Heart left ventricle (tissue), 13 donors: ENCODE measurements at regions not wholly inside any gene's neighbourhood (a gene's known extent, or its start where the extent isn't known, plus 50 kb on each side); places are given as distances from the start of the nearest gene placed in this dataset.

Experiments used
- POLR2A ChIP-seq, 2 donors: fragments of 450-650 bp; IDR thresholded peaks; one replicate each; pipeline ENCODE4 v1.6.1; 2017; ENCODE audit warnings: antibody characterized with exemption in 2 of 2, mild to moderate bottlenecking in 2 of 2, moderate library complexity in 2 of 2
- TF ChIP-seq, protein P1 (sequence below), 12 donors: fragments of 200-600 bp; sonication (generic) in 4 of 12; IDR thresholded peaks; one replicate each; pipeline versions ENCODE4 v1.5.0 to v1.8.0; 2018 to 2022; ENCODE audit warnings: antibody characterized with exemption in 12 of 12, mild to moderate bottlenecking in 5 of 12
- donor health status: ischemic (EF 13 %, LVEDD 7.1; RV severe dilation, severe dysfunction).
- donor health status: DM: no; HTN: yes; CAD: no.
- donor health status: DM: no; HTN: no; CAD: no.
- donor health status: ischemic (EF 25% LVEDD 6.9; RV normal size, moderate dysfunction).
- donor health status: ischemic (EF 25% LVEDD 5.7; RV mildly dilated, moderate dysfunction).
- donor health status: ischemic (EF 35%, LVEDD 5.7; RV mildly dilated, moderate dysfunction).
- donor health status: nonischemic (EF 11% LVEDD 7.7; RV severe dilation, severe dysfunction).
- donor health status: DM: yes; HTN: yes; CAD: no.
- donor health status: PGD.
- donor health status: ischemic (EF 29% LVEDD 5.4; RV normal size, mild dysfunction).
- donor health status: nonischemic (EF 23%, LVEDD 6.1; RV moderate dilation, normal function).

DNA sequence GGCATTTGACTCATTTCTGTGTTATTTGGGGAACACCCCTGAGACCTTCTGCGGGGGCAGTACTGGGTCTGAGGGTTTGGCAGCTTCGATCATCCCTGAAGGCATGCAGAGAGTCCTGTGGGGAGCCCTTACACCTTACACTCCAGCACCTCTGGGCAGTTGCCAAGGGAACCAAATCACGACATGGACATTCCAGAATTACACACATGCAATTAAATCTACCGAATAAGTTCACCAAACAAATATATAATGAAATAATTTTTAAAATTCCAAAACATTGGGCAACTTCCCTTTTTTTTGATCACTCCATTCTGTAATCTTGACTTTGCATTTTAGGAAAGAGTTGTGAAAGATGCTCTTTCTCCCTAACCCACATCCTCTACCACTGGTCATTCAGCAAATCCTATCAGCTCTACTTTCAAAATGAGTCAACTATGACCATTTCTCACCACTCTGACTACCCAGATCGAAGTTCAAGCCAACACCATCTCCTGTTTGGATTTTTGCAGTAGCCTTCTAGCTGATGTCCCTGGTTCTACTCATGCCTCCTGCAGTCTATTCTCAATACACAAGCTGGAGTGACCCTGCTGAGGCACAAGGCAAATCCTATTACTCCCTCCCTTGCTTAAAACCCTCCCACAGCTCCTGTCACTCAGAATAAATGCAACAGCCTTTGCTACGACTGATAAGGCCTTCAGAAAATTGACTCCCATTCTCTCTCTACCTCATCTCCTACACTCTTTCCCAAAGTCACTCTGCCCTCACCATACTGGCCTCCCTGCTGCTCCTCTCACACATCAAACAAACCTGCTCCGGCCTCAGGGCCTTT is 533.3 kb downstream of the HACE1 start:
- TF ChIP-seq, protein P1, sequence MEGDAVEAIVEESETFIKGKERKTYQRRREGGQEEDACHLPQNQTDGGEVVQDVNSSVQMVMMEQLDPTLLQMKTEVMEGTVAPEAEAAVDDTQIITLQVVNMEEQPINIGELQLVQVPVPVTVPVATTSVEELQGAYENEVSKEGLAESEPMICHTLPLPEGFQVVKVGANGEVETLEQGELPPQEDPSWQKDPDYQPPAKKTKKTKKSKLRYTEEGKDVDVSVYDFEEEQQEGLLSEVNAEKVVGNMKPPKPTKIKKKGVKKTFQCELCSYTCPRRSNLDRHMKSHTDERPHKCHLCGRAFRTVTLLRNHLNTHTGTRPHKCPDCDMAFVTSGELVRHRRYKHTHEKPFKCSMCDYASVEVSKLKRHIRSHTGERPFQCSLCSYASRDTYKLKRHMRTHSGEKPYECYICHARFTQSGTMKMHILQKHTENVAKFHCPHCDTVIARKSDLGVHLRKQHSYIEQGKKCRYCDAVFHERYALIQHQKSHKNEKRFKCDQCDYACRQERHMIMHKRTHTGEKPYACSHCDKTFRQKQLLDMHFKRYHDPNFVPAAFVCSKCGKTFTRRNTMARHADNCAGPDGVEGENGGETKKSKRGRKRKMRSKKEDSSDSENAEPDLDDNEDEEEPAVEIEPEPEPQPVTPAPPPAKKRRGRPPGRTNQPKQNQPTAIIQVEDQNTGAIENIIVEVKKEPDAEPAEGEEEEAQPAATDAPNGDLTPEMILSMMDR (IDR thresholded peaks at IDR 0.05), result no peak
- TF ChIP-seq POLR2A (IDR thresholded peaks at IDR 0.05), result no peak
